ENCODE measurements at regions not wholly inside any gene's neighbourhood (a gene's known extent, or its start where the extent isn't known, plus 50 kb on each side); places are given as distances from the start of the nearest gene placed in this dataset.

- no peaks in the 10 kb centered on the region for H3K4me1 ChIP-seq (ENCODE audit: insufficient read depth, low read length)
These were observed 215.7 kb upstream of the LYPLAL1 start for GRCh38 chr1:218957971-218958370.

GRCh38 chr1:218959784-218960183 is 213.9 kb upstream of the LYPLAL1 start:
- H3K36me3 ChIP-seq (replicated peaks in 1 of 2; ENCODE audit: control insufficient read depth in 1 of 2, insufficient read depth in 2 of 2, low read length in 2 of 2) = no peaks in the 10 kb centered on the region
- 0% methylated on average over 1 of the region's 1 CpG for WGBS (ENCODE audit: low lambda C conversion rate)
- no peak overlapping the region for H3K9ac ChIP-seq (ENCODE audit: insufficient read depth, low read depth, low read length)
- H3K9me3 ChIP-seq (ENCODE audit: low read length) = no peaks in the 10 kb centered on the region
- H3K4me3 ChIP-seq (replicated peaks in 1 of 3; ENCODE audit: insufficient read depth in 1 of 3, low read depth in 2 of 3, low read length in 3 of 3) = no peak overlapping the region
- POLR2A ChIA-PET = no interaction called here
- no peak overlapping the region for H3K4me2 ChIP-seq (ENCODE audit: low read depth, low read length)
- FAIRE-seq = no peak
- no peaks in the 10 kb centered on the region for H3K4me1 ChIP-seq (ENCODE audit: insufficient read depth, low read length)
- TF ChIP-seq ZNF121 (CRISPR knock-in tag; IDR thresholded peaks at IDR 0.05) = no peak
- TF ChIP-seq NCOR1 (IDR thresholded peaks at IDR 0.05; ENCODE audit: borderline replicate concordance, low read length) = no peak
- TF ChIP-seq TBL1XR1 (IDR thresholded peaks at IDR 0.05; ENCODE audit: borderline replicate concordance, low read length, partially characterized antibody) = no peak
- TF ChIP-seq ELK4 (CRISPR knock-in tag; IDR thresholded peaks at IDR 0.05; ENCODE audit: borderline replicate concordance) = no peak
- intact Hi-C loops (cut with micrococcal nuclease; ENCODE audit: unreplicated experiment) (no loop called here), in situ Hi-C loops (cut with HindIII; ENCODE audit: extremely low pct_ligation_motif_present, low pct_unique_long_range_greater_than_20kb) (no loop called here)
- CTCF ChIA-PET (ENCODE audit: low intra/inter-chr PET ratio, low total read pairs) = no interaction called here
- H3K27ac ChIP-seq (ENCODE audit: extremely low read length, insufficient read depth, low read length) = no peak overlapping the region
- H3K79me2 ChIP-seq (ENCODE audit: insufficient read depth, low read length) = no peaks in the 10 kb centered on the region
- H3K27me3 ChIP-seq (ENCODE audit: control insufficient read depth in 1 of 2, insufficient read depth in 2 of 2, low read length in 2 of 2) = no peaks in the 10 kb centered on the region
- H4K20me1 ChIP-seq (ENCODE audit: insufficient read depth, low read length) = no peaks in the 10 kb centered on the region
- no peak for DNase-seq (ENCODE audit: low spot score)
- BruUV-seq (replicated peaks) = no TSS peak
- ATAC-seq = no peak
- no peak overlapping the region for H2AFZ ChIP-seq (ENCODE audit: low read length)

More at GRCh38 chr1:218957971-218958370, 215.7 kb upstream of the LYPLAL1 start:
- no peak overlapping the region for H3K27ac ChIP-seq (ENCODE audit: extremely low read length, insufficient read depth, low read length)
- H3K4me3 ChIP-seq (replicated peaks in 1 of 3; ENCODE audit: insufficient read depth in 1 of 3, low read depth in 2 of 3, low read length in 3 of 3) = no peak overlapping the region
- H3K4me2 ChIP-seq (ENCODE audit: low read depth, low read length) = no peak overlapping the region
- 0% methylated on average over 2 of the region's 2 CpGs for WGBS (ENCODE audit: low lambda C conversion rate)
- FAIRE-seq = no peak
- no peak for TF ChIP-seq MAZ (IDR thresholded peaks at IDR 0.05; ENCODE audit: borderline replicate concordance, low read depth, low read length)
- TF ChIP-seq MAZ (CRISPR knock-in tag; IDR thresholded peaks at IDR 0.05; ENCODE audit: low read depth) = no peak
- no peak for TF ChIP-seq ZNF674 (CRISPR knock-in tag; IDR thresholded peaks at IDR 0.05; ENCODE audit: low read depth)
- no peak for TF ChIP-seq MAFG (CRISPR knock-in tag; IDR thresholded peaks at IDR 0.05)
- TF ChIP-seq ZMAT5 (CRISPR knock-in tag; IDR thresholded peaks at IDR 0.05; ENCODE audit: borderline replicate concordance, low read depth) = no peak
- no peak for TF ChIP-seq PHF5A (CRISPR knock-in tag; IDR thresholded peaks at IDR 0.05; ENCODE audit: low read depth, unreplicated experiment)
- no peak for TF ChIP-seq NR1H2 (CRISPR knock-in tag; IDR thresholded peaks at IDR 0.05; ENCODE audit: borderline replicate concordance, low read depth)
- no peak for TF ChIP-seq ZFP62 (CRISPR knock-in tag; IDR thresholded peaks at IDR 0.05)
- TF ChIP-seq MXD4 (CRISPR knock-in tag; IDR thresholded peaks at IDR 0.05) = no peak
- TF ChIP-seq EZH2 (conservative IDR thresholded peaks at IDR 0.05; ENCODE audit: low read depth, low read length) = no peak
- no peak for TF ChIP-seq BRD4 (CRISPR knock-in tag; IDR thresholded peaks at IDR 0.05)
- no peak for TF ChIP-seq ZNF790 (CRISPR knock-in tag; IDR thresholded peaks at IDR 0.05; ENCODE audit: borderline replicate concordance)
- TF ChIP-seq THYN1 (CRISPR knock-in tag; IDR thresholded peaks at IDR 0.05; ENCODE audit: borderline replicate concordance, low read depth) = no peak
- no peak for TF ChIP-seq KLF6 (CRISPR knock-in tag; IDR thresholded peaks at IDR 0.05)
- no peaks in the 10 kb centered on the region for H3K27me3 ChIP-seq (ENCODE audit: control insufficient read depth in 1 of 2, insufficient read depth in 2 of 2, low read length in 2 of 2)
- H3K36me3 ChIP-seq (replicated peaks in 1 of 2; ENCODE audit: control insufficient read depth in 1 of 2, insufficient read depth in 2 of 2, low read length in 2 of 2) = no peaks in the 10 kb centered on the region
- ChIA-PET POLR2A (no interaction called here), CTCF (ENCODE audit: low intra/inter-chr PET ratio, low total read pairs) (no interaction called here)
- in situ Hi-C loops (cut with HindIII; ENCODE audit: extremely low pct_ligation_motif_present, low pct_unique_long_range_greater_than_20kb) (no loop called here), intact Hi-C loops (cut with micrococcal nuclease; ENCODE audit: unreplicated experiment) (no loop called here)
- no peaks in the 10 kb centered on the region for H3K9me3 ChIP-seq (ENCODE audit: low read length)
- no peaks in the 10 kb centered on the region for H3K79me2 ChIP-seq (ENCODE audit: insufficient read depth, low read length)
- no peaks in the 10 kb centered on the region for H4K20me1 ChIP-seq (ENCODE audit: insufficient read depth, low read length)
- ATAC-seq = no peak
- no TSS peak for BruUV-seq (replicated peaks)
- DNase-seq (ENCODE audit: low spot score) = no peak
- H3K9ac ChIP-seq (ENCODE audit: insufficient read depth, low read depth, low read length) = no peak overlapping the region
- H2AFZ ChIP-seq (ENCODE audit: low read length) = no peak overlapping the region

Measured in HepG2 (cell line).